ENCODE measurements at regions not wholly inside any gene's neighbourhood (a gene's known extent, or its start where the extent isn't known, plus 50 kb on each side); places are given as distances from the start of the nearest gene placed in this dataset.

DNA sequence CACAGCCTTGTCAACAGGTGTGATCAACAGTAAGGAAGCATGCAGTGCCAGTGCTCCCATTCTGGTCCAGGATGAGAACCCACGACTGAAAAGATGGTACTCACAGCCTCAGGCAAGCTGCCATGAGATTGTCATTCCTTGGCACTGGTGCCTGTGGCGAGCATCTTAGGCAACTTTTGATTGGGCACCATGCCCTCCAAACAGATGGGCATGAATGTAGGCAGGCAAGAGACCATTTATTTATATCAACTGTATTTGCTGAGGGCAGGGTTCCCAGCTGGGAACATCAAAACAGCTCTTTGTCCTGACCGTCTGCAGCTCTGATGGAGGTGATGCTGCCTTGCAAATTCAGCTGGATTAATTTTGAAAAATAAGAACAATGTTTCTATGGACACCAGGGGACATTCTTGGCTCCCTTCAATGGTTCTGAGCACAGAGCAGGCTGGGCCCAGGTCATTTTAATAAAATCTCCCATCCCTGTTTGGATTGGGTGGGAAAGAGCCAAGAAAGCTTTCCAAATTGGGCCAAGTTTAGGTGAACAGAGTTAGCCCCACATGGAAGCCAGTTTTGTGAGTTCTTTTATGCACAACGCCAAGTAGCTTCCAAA, 522.5 kb downstream of the RMST start:
- DNase-seq (ENCODE audit: low read depth, low spot score) (no peak), ATAC-seq (no peak), FAIRE-seq (no peak)
- ChIA-PET CTCF (interaction anchor here (0.9 to 1.5 kb wide), 3 partner anchors 9 to 24 kb away, joined by 3 read pairs; no protein-coding TSS in a partner anchor), SMC1A (ENCODE audit: uncharacterized antibody, unreplicated experiment) (interaction anchor here (0.9 to 1.1 kb wide), 2 partner anchors 11 to 23 kb away, joined by 3 to 4 read pairs; no protein-coding TSS in a partner anchor), POLR2A (no interaction called here), RAD21 (ENCODE audit: unreplicated experiment) (no interaction called here)
- Histone ChIP-seq H3K9ac (ENCODE audit: control insufficient read depth, insufficient read depth, low read length) (no peak overlapping the region), H3K4me1 (ENCODE audit: control insufficient read depth, insufficient read depth, low read length) (no peaks in the 10 kb centered on the region), H3K27ac (ENCODE audit: control insufficient read depth, insufficient read depth) (no peak overlapping the region), H3K9me3 (replicated peaks; ENCODE audit: control insufficient read depth, insufficient read depth, low read length) (no peaks in the 10 kb centered on the region), H3K27me3 (replicated peaks in 1 of 2; ENCODE audit: control insufficient read depth in 2 of 2, insufficient read depth in 2 of 2, low read length in 1 of 2) (no peaks in the 10 kb centered on the region), H4K20me1 (ENCODE audit: control insufficient read depth, insufficient read depth) (no peaks in the 10 kb centered on the region), H3K36me3 (ENCODE audit: control insufficient read depth in 2 of 2, insufficient read depth in 2 of 2, low read length in 1 of 2) (no peaks in the 10 kb centered on the region), H3K4me3 (no peak overlapping the region), H3K4me2 (ENCODE audit: control insufficient read depth, insufficient read depth) (no peak overlapping the region), H2AFZ (ENCODE audit: control insufficient read depth, low read depth, low read length) (no peak overlapping the region), H3K79me2 (ENCODE audit: control insufficient read depth, insufficient read depth, low read length) (no peaks in the 10 kb centered on the region)
- in situ Hi-C loops (cut with MboI) (no loop called here), intact Hi-C loops (cut with micrococcal nuclease; ENCODE audit: unreplicated experiment) (no loop called here)
- TF ChIP-seq ZSCAN29 (IDR thresholded peaks at IDR 0.05) (no peak), FOS (IDR thresholded peaks at IDR 0.05; ENCODE audit: borderline replicate concordance, extremely low read depth, insufficient read length) (no peak), EZH2 (IDR thresholded peaks at IDR 0.05; ENCODE audit: borderline replicate concordance, control insufficient read depth, low read depth, low read length) (no peak), NFIC (IDR thresholded peaks at IDR 0.05; ENCODE audit: low read depth, low read length) (no peak), PML (IDR thresholded peaks at IDR 0.05; ENCODE audit: low read length) (no peak), IKZF1 (conservative IDR thresholded peaks at IDR 0.05) (no peak), EED (IDR thresholded peaks at IDR 0.05; ENCODE audit: low read depth) (no peak), IRF4 (IDR thresholded peaks at IDR 0.05; ENCODE audit: low read depth, low read length) (no peak), RB1 (IDR thresholded peaks at IDR 0.05; ENCODE audit: borderline replicate concordance) (no peak), CHD1 (IDR thresholded peaks at IDR 0.05; ENCODE audit: low read depth, low read length) (no peak), ASH2L (IDR thresholded peaks at IDR 0.05; ENCODE audit: borderline replicate concordance, low read depth) (no peak)
- BruUV-seq (replicated peaks): no TSS peak
- WGBS (ENCODE audit: insufficient coverage, insufficient replicate concordance, low lambda C conversion rate, missing lambda C conversion rate): 0% methylated on average over 4 of the region's 4 CpGs
